CD14-positive monocyte (primary cell): ENCODE measurements at regions not wholly inside any gene's neighbourhood (a gene's known extent, or its start where the extent isn't known, plus 50 kb on each side); places are given as distances from the start of the nearest gene placed in this dataset.

Source experiments
- DNase-seq, 3 donors: peaks; one replicate each; pipeline ENCODE4 v3.0.0-alpha.2; 2011 to 2022
- H2AFZ ChIP-seq: 2 replicates; pipeline ENCODE4 v1.6.0; 2012; ENCODE audit warnings: mild to moderate bottlenecking, low read depth, low read length, inconsistent platforms; ENCODE audit not compliant: insufficient read depth, poor library complexity, severe bottlenecking
- H3K27ac ChIP-seq, 2 donors: 1 replicate in 1 of 2; 2 replicates in 1 of 2; pipeline ENCODE4 v1.5.1; 2012 to 2013; ENCODE audit warnings: low read length in 2 of 2, control low read depth in 1 of 2, inconsistent platforms in 1 of 2, low read depth in 1 of 2, mild to moderate bottlenecking in 1 of 2
- H3K27me3 ChIP-seq, 2 donors: one replicate each; pipeline versions ENCODE4 v1.6.0 to v1.6.1; 2011 to 2013; ENCODE audit warnings: low read length in 2 of 2; ENCODE audit not compliant: control insufficient read depth in 2 of 2, insufficient read depth in 2 of 2
- H3K36me3 ChIP-seq, 2 donors: replicated peaks in 1 of 2; 1 replicate in 1 of 2; 2 replicates in 1 of 2; pipeline versions ENCODE4 v1.5.1 to v1.6.1; 2012 to 2013; ENCODE audit warnings: low read length in 2 of 2, control low read depth in 1 of 2, inconsistent platforms in 1 of 2, mild to moderate bottlenecking in 1 of 2; ENCODE audit not compliant: insufficient read depth in 2 of 2, control insufficient read depth in 1 of 2
- H3K4me1 ChIP-seq, 2 donors: 1 replicate in 1 of 2; 2 replicates in 1 of 2; pipeline versions ENCODE4 v1.5.1 to v1.6.1; 2012 to 2013; ENCODE audit warnings: low read length in 2 of 2, control low read depth in 1 of 2, inconsistent platforms in 1 of 2, mild to moderate bottlenecking in 1 of 2, moderate library complexity in 1 of 2; ENCODE audit not compliant: insufficient read depth in 2 of 2, control insufficient read depth in 1 of 2
- H3K4me2 ChIP-seq: replicated peaks from 2 replicates; pipeline ENCODE3; 2012; ENCODE audit warnings: low read length, moderate library complexity, mild to moderate bottlenecking; ENCODE audit not compliant: poor library complexity, severe bottlenecking; ENCODE audit errors: extremely low read depth
- H3K4me3 ChIP-seq, 3 experiments: fragments of 200-600 bp in 1 of 3; sonication (generic) in 1 of 3; replicated peaks in 1 of 3; 1 replicate in 2 of 3; 2 replicates in 1 of 3; pipeline ENCODE4 v1.5.1; 2011 to 2013; ENCODE audit warnings: low read length in 3 of 3, mild to moderate bottlenecking in 3 of 3, control low read depth in 2 of 3, low read depth in 2 of 3, inconsistent platforms in 1 of 3, moderate library complexity in 1 of 3
- H3K79me2 ChIP-seq: 2 replicates; pipeline ENCODE4 v1.6.0; 2012; ENCODE audit warnings: mild to moderate bottlenecking, control low read depth, inconsistent platforms, low read length, moderate library complexity; ENCODE audit not compliant: insufficient read depth
- H3K9ac ChIP-seq: 2 replicates; pipeline ENCODE4 v1.6.0; 2017; ENCODE audit warnings: low read length, mild to moderate bottlenecking; ENCODE audit not compliant: insufficient read depth, poor library complexity, severe bottlenecking
- H3K9me3 ChIP-seq, 2 donors: replicated peaks in 1 of 2; 1 replicate in 1 of 2; 2 replicates in 1 of 2; pipeline versions ENCODE4 v1.5.1 to v1.6.1; 2012 to 2013; ENCODE audit warnings: low read length in 2 of 2, control low read depth in 1 of 2; ENCODE audit not compliant: control insufficient read depth in 1 of 2, insufficient read depth in 1 of 2
- H4K20me1 ChIP-seq: 2 replicates; pipeline ENCODE4 v1.6.0; 2012; ENCODE audit warnings: mild to moderate bottlenecking, low read length, control low read depth, moderate library complexity; ENCODE audit not compliant: insufficient read depth
- H3K27ac Mint-ChIP-seq, 7 donors: one replicate each; pipeline ENCODE4 v1.8.0; 2020; ENCODE audit warnings: mild to moderate bottlenecking in 7 of 7, mixed read lengths in 7 of 7, moderate library complexity in 6 of 7, inconsistent platforms in 2 of 7
- H3K27me3 Mint-ChIP-seq, 3 donors: one replicate each; pipeline ENCODE4 v1.8.0; 2021 to 2022; ENCODE audit warnings: low read depth in 3 of 3, mild to moderate bottlenecking in 3 of 3, mixed read lengths in 3 of 3, moderate library complexity in 3 of 3, inconsistent platforms in 1 of 3
- H3K36me3 Mint-ChIP-seq, 2 donors: one replicate each; pipeline ENCODE4 v1.8.0; 2020; ENCODE audit warnings: mixed read lengths in 2 of 2, inconsistent platforms in 1 of 2, mild to moderate bottlenecking in 1 of 2
- H3K4me1 Mint-ChIP-seq: one replicate; pipeline ENCODE4 v1.8.0; 2020; ENCODE audit warnings: mild to moderate bottlenecking, mixed read lengths
- H3K4me3 Mint-ChIP-seq, 2 donors: one replicate each; pipeline ENCODE4 v1.8.0; 2020; ENCODE audit warnings: mild to moderate bottlenecking in 2 of 2, mixed read lengths in 2 of 2, moderate library complexity in 1 of 2
- H3K9me3 Mint-ChIP-seq, 7 donors: one replicate each; pipeline ENCODE4 v1.8.0; 2020 to 2022; ENCODE audit warnings: mixed read lengths in 7 of 7, mild to moderate bottlenecking in 6 of 7, moderate library complexity in 6 of 7, inconsistent platforms in 2 of 7
- WGBS: methylation state at CpG from one replicate; pipeline ENCODE4 v1.1.5; 2013; ENCODE audit warnings: missing lambda C conversion rate; ENCODE audit not compliant: insufficient coverage; 5-methylcytosine and 5-hydroxymethylcytosine counted together
- intact Hi-C, 2 donors: fragments of 100-400 bp; cut with micrococcal nuclease; formaldehyde crosslinking; loops; one replicate each; pipeline versions ENCODE4 v1.15.0 to v1.15.1; 2023
- TF ChIP-seq, protein P1 (sequence below): fragments of 200-600 bp; IDR thresholded peaks from one replicate; pipeline ENCODE4 v1.8.0; 2022; ENCODE audit warnings: antibody characterized with exemption, mild to moderate bottlenecking

DNA sequence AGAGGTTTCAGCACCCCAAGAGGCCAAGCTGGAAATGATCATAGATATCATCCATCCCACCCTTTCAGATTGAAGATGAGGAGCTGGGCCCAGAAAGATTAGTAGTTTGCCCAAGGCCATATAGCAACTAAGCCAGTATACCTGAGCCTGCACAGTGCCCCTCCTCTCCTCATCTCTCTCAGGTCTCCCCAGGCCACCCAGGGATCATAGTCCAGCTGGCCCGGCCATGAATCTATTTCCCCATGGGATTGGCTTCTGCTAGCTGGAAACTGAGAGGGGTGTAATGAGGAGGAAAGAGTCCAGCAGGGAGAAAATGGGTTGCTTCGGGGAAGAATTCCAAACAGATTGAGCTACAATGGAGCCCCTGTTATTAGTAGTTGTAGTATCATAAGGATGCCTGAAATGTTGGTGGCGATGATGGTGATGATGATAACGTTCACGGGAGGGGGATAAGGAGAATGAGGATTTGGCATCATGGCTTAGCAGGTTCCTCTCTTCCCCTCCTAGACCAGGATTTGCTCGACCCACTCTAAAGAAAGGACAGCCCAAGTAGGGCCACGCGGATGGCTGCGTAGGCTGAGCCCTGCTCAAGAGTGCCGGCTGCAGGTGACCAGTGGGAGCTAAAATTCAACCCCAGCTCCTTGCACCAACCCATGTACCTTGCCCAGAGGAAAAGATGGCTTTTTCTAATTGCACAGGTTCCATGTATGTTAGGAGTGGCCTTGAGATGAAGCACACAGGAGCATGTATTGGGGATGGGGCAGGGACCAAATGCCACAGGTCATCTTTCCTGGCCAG lies 117.8 kb upstream of the PJA1 start:
- Histone ChIP-seq H3K9ac (no peak overlapping the region), H3K27ac (no peak overlapping the region), H3K27me3 (no peaks in the 10 kb centered on the region), H3K4me1 (peaks cover 2 to 7% of the 10 kb centered on the region in 2 donors), H4K20me1 (no peaks in the 10 kb centered on the region), H2AFZ (no peak overlapping the region), H3K36me3 (no peaks in the 10 kb centered on the region), H3K9me3 (no peaks in the 10 kb centered on the region), H3K4me2 (no peak overlapping the region), H3K79me2 (no peaks in the 10 kb centered on the region), H3K4me3 (no peak overlapping the region)
- no peak overlapping the region for H3K27ac Mint-ChIP-seq
- TF ChIP-seq, protein P1, sequence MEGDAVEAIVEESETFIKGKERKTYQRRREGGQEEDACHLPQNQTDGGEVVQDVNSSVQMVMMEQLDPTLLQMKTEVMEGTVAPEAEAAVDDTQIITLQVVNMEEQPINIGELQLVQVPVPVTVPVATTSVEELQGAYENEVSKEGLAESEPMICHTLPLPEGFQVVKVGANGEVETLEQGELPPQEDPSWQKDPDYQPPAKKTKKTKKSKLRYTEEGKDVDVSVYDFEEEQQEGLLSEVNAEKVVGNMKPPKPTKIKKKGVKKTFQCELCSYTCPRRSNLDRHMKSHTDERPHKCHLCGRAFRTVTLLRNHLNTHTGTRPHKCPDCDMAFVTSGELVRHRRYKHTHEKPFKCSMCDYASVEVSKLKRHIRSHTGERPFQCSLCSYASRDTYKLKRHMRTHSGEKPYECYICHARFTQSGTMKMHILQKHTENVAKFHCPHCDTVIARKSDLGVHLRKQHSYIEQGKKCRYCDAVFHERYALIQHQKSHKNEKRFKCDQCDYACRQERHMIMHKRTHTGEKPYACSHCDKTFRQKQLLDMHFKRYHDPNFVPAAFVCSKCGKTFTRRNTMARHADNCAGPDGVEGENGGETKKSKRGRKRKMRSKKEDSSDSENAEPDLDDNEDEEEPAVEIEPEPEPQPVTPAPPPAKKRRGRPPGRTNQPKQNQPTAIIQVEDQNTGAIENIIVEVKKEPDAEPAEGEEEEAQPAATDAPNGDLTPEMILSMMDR: no peak
- H3K36me3 Mint-ChIP-seq: no peaks in the 10 kb centered on the region
- peaks cover 0 to 26% (median 0%) of the 10 kb centered on the region in 3 donors for H3K27me3 Mint-ChIP-seq
- peaks cover 2% of the 10 kb centered on the region for H3K4me1 Mint-ChIP-seq
- H3K9me3 Mint-ChIP-seq: no peaks in the 10 kb centered on the region
- 100% methylated on average over 1 of the region's 10 CpGs for WGBS
- DNase-seq: no peak
- no peak overlapping the region for H3K4me3 Mint-ChIP-seq
- intact Hi-C loops: loop anchor here in 1 of 2 donors (10.0 kb wide), 1 partner anchor 458 kb away; the partner anchor contains the start of gene EFNB1

DNA sequence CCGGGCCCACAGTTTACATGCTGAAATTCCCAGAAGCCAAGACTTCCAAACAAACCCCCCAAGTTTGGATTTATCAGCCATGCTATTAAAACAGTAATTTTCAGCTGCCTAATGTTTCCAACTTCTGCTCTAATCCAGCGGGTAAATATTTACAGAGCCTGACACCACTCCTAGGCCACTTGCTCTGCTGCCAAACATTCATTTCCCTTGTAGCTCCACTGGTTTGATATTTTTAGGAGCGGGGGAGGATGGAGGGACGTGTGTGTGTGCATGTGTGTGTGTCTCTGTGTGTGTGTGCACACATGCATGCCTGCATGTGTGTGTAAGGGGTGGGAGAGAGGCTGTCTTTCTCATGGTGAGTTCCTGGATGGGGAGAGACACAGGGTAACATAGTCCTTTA lies 115.7 kb upstream of the PJA1 start:
- no peak for DNase-seq
- H4K20me1 ChIP-seq: no peaks in the 10 kb centered on the region
- Mint-ChIP-seq H3K27me3 (peaks cover 0 to 24% (median 2%) of the 10 kb centered on the region in 3 donors), H3K9me3 (no peaks in the 10 kb centered on the region), H3K4me3 (no peak overlapping the region), H3K36me3 (no peaks in the 10 kb centered on the region), H3K27ac (no peak overlapping the region), H3K4me1 (peaks cover 2% of the 10 kb centered on the region)
- H3K4me1 ChIP-seq: peaks cover 0 to 4% of the 10 kb centered on the region in 2 donors
- no peak overlapping the region for H3K27ac ChIP-seq
- intact Hi-C loops: loop anchor here in 1 of 2 donors (10.0 kb wide), 1 partner anchor 456 kb away; the partner anchor contains the start of gene EFNB1
- no peaks in the 10 kb centered on the region for H3K9me3 ChIP-seq
- TF ChIP-seq, protein P1: no peak
- no peaks in the 10 kb centered on the region for H3K27me3 ChIP-seq
- no CpG with 5 or more reads among the region's 4 CpGs for WGBS
- no peak overlapping the region for H3K4me3 ChIP-seq
- no peaks in the 10 kb centered on the region for H3K36me3 ChIP-seq
- H2AFZ ChIP-seq: no peak overlapping the region
- H3K79me2 ChIP-seq: no peaks in the 10 kb centered on the region
- no peak overlapping the region for H3K4me2 ChIP-seq
- H3K9ac ChIP-seq: no peak overlapping the region
